ENCODE measurements at regions not wholly inside any gene's neighbourhood (a gene's known extent, or its start where the extent isn't known, plus 50 kb on each side); places are given as distances from the start of the nearest gene placed in this dataset.

DNA sequence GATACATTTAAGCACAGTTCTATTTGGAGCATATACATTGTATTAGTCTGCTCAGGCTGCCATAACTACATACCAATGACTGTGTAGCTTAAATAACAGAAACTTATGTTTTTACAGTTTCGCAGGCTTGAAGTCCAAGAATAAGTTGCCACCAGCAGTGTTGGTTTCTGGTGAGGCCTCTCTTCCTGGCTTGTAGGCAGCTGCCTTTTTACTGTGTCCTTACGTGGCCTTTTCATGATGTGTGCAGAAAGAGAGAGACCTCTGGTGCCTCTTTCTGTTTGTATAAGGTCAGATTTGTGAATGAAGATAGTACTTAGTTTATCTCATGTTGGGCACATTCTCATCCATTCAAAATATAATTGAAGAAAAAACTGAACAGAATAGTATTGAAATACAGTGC lies 636.6 kb downstream of the FLRT2 start:
- H3K36me3 Mint-ChIP-seq (ENCODE audit: low read depth): no peaks in the 10 kb centered on the region
- TF ChIP-seq, protein P1, sequence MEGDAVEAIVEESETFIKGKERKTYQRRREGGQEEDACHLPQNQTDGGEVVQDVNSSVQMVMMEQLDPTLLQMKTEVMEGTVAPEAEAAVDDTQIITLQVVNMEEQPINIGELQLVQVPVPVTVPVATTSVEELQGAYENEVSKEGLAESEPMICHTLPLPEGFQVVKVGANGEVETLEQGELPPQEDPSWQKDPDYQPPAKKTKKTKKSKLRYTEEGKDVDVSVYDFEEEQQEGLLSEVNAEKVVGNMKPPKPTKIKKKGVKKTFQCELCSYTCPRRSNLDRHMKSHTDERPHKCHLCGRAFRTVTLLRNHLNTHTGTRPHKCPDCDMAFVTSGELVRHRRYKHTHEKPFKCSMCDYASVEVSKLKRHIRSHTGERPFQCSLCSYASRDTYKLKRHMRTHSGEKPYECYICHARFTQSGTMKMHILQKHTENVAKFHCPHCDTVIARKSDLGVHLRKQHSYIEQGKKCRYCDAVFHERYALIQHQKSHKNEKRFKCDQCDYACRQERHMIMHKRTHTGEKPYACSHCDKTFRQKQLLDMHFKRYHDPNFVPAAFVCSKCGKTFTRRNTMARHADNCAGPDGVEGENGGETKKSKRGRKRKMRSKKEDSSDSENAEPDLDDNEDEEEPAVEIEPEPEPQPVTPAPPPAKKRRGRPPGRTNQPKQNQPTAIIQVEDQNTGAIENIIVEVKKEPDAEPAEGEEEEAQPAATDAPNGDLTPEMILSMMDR (conservative IDR thresholded peaks at IDR 0.05): no peak
- Histone ChIP-seq H3K9ac (ENCODE audit: extremely low read depth, low read length, poor library complexity, severe bottlenecking) (no peak overlapping the region), H3K27ac (ENCODE audit: low read depth, low read length) (no peak overlapping the region), H3K27me3 (ENCODE audit: control insufficient read depth, insufficient read depth, low read length, poor library complexity, severe bottlenecking) (no peaks in the 10 kb centered on the region), H3K4me3 (ENCODE audit: low read length) (no peak overlapping the region), H3K36me3 (ENCODE audit: control insufficient read depth, insufficient read depth, low read length) (no peaks in the 10 kb centered on the region), H3K9me3 (ENCODE audit: control insufficient read depth, low read length) (no peaks in the 10 kb centered on the region), H3K4me1 (ENCODE audit: control insufficient read depth, insufficient read depth, low read length) (no peaks in the 10 kb centered on the region)
- WGBS, 2 experiments (ENCODE audit: insufficient coverage in 1 of 2, insufficient read length in 1 of 2): 94% methylated on average over 2 of the region's 2 CpGs; no CpG with 5 or more reads in 1 of the 2 experiments
- H3K4me3 Mint-ChIP-seq: no peak overlapping the region
- no peak for DNase-seq
- H3K9me3 Mint-ChIP-seq: peaks cover 2% of the 10 kb centered on the region
- H3K27ac Mint-ChIP-seq: no peak overlapping the region
- peaks cover 3% of the 10 kb centered on the region for H3K27me3 Mint-ChIP-seq (ENCODE audit: insufficient read depth)
- no peaks in the 10 kb centered on the region for H3K4me1 Mint-ChIP-seq

DNA sequence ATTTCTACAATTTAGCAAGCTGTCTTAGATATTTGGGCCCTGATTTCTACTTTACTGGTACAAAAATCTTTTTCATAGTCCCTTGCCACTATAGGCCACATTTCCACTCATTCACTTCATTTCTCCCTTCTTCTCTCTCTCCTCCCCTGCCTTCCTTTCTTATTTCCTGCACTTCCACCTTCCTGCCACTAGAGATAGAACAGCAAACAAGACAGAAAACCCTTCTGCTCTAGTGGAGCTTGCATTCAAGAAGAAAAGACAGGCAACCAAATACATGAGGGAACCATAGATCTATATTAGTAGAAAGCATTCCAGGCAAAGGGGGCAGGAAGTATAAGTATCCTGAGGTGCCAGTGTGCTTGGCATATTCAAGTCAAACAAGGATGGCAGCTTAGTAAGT lies 623.5 kb downstream of the FLRT2 start:
- Mint-ChIP-seq H3K4me3 (no peak overlapping the region), H3K27ac (no peak overlapping the region), H3K4me1 (no peaks in the 10 kb centered on the region), H3K36me3 (ENCODE audit: low read depth) (no peaks in the 10 kb centered on the region), H3K27me3 (ENCODE audit: insufficient read depth) (no peaks in the 10 kb centered on the region), H3K9me3 (no peaks in the 10 kb centered on the region)
- TF ChIP-seq, protein P1 (conservative IDR thresholded peaks at IDR 0.05): peak; percentile 70
- Histone ChIP-seq H3K27ac (ENCODE audit: low read depth, low read length) (no peak overlapping the region), H3K27me3 (ENCODE audit: control insufficient read depth, insufficient read depth, low read length, poor library complexity, severe bottlenecking) (no peaks in the 10 kb centered on the region), H3K9ac (ENCODE audit: extremely low read depth, low read length, poor library complexity, severe bottlenecking) (no peak overlapping the region), H3K4me3 (ENCODE audit: low read length) (no peak overlapping the region), H3K9me3 (ENCODE audit: control insufficient read depth, low read length) (no peaks in the 10 kb centered on the region), H3K4me1 (ENCODE audit: control insufficient read depth, insufficient read depth, low read length) (no peaks in the 10 kb centered on the region), H3K36me3 (ENCODE audit: control insufficient read depth, insufficient read depth, low read length) (no peaks in the 10 kb centered on the region)
- DNase-seq: peak; percentile 46

DNA sequence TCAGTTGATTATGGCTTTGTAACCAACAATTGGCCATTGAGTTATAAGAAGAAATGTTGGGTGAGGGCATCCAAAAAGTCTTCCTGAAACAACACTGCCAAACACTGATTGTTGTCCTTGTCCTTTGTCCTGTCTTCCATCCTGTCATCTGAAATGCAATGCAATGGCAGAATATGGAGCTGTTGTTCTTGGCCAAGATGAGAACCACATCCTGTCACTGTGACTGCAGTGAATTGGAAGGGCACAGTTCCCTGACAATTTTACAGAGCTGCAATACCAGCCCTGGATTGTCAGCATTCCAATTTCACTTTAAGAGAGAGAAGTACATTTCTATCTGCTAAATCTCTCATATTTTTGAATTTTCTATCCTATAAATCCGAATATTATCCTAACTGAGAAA lies 613.3 kb downstream of the FLRT2 start:
- Histone ChIP-seq H3K4me1 (ENCODE audit: control insufficient read depth, insufficient read depth, low read length) (no peaks in the 10 kb centered on the region), H3K9ac (ENCODE audit: extremely low read depth, low read length, poor library complexity, severe bottlenecking) (no peak overlapping the region), H3K27me3 (ENCODE audit: control insufficient read depth, insufficient read depth, low read length, poor library complexity, severe bottlenecking) (no peaks in the 10 kb centered on the region), H3K36me3 (ENCODE audit: control insufficient read depth, insufficient read depth, low read length) (no peaks in the 10 kb centered on the region), H3K27ac (ENCODE audit: low read depth, low read length) (no peak overlapping the region), H3K9me3 (ENCODE audit: control insufficient read depth, low read length) (no peaks in the 10 kb centered on the region), H3K4me3 (ENCODE audit: low read length) (no peak overlapping the region)
- H3K4me1 Mint-ChIP-seq: no peaks in the 10 kb centered on the region
- H3K9me3 Mint-ChIP-seq: no peaks in the 10 kb centered on the region
- DNase-seq: no peak
- no peaks in the 10 kb centered on the region for H3K27me3 Mint-ChIP-seq (ENCODE audit: insufficient read depth)
- H3K36me3 Mint-ChIP-seq (ENCODE audit: low read depth): no peaks in the 10 kb centered on the region
- TF ChIP-seq, protein P1 (conservative IDR thresholded peaks at IDR 0.05): no peak
- H3K4me3 Mint-ChIP-seq: no peak overlapping the region
- H3K27ac Mint-ChIP-seq: no peak overlapping the region
- WGBS, 2 experiments (ENCODE audit: insufficient coverage in 1 of 2, insufficient read length in 1 of 2): 100% methylated on average over 1 of the region's 1 CpG; no CpG with 5 or more reads in 1 of the 2 experiments

All from endodermal cell (in vitro differentiated cells).